ENCODE measurements at regions not wholly inside any gene's neighbourhood (a gene's known extent, or its start where the extent isn't known, plus 50 kb on each side); places are given as distances from the start of the nearest gene placed in this dataset.

DNA sequence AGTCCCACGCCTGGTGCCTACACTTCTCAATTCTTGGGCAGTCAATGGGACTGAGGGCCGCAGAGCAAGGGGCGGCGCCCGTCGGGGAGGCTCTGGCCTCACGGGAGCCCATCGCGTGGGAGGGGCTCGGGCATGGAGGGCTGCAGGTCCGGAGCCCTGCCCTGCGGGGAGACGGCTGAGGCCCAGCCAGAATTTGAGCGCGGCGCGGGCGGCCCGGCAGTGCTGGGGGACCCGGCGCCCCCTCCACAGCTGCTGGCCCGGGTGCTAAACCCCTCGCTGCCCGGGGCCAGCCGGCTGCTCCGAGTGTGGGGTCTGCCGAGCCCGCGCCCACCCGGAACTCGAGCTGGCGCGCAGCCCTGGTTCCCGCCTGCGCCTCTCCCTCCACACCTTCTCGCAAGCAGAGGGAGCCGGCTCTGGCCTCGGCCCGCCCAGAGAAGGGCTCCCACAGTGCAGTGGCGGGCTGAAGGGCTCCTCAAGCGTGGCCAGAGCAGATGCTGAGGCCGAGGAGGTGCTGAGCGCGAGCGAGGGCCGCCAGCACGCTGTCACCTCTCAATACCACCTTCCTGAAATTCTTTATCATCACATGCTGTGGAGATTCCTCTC, 58.5 kb downstream of the BAK1 start:
- TF ChIP-seq, protein P1, sequence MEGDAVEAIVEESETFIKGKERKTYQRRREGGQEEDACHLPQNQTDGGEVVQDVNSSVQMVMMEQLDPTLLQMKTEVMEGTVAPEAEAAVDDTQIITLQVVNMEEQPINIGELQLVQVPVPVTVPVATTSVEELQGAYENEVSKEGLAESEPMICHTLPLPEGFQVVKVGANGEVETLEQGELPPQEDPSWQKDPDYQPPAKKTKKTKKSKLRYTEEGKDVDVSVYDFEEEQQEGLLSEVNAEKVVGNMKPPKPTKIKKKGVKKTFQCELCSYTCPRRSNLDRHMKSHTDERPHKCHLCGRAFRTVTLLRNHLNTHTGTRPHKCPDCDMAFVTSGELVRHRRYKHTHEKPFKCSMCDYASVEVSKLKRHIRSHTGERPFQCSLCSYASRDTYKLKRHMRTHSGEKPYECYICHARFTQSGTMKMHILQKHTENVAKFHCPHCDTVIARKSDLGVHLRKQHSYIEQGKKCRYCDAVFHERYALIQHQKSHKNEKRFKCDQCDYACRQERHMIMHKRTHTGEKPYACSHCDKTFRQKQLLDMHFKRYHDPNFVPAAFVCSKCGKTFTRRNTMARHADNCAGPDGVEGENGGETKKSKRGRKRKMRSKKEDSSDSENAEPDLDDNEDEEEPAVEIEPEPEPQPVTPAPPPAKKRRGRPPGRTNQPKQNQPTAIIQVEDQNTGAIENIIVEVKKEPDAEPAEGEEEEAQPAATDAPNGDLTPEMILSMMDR (IDR thresholded peaks at IDR 0.05; ENCODE audit: borderline replicate concordance) = no peak

More for the DNA sequence above, 58.5 kb downstream of the BAK1 start:
- no peak for DNase-seq
- H3K36me3 ChIP-seq = no peaks in the 10 kb centered on the region
- no peaks in the 10 kb centered on the region for H3K27me3 ChIP-seq (ENCODE audit: low read depth)
- H3K4me1 ChIP-seq = no peaks in the 10 kb centered on the region
- H3K9me3 ChIP-seq (replicated peaks) = no peaks in the 10 kb centered on the region
- no peak overlapping the region for H3K4me3 ChIP-seq
- H3K27ac ChIP-seq (replicated peaks) = no peak overlapping the region
- intact Hi-C loops (cut with micrococcal nuclease) = no loop called here
